Liver (tissue), 8 donors: ENCODE measurements at regions not wholly inside any gene's neighbourhood (a gene's known extent, or its start where the extent isn't known, plus 50 kb on each side); places are given as distances from the start of the nearest gene placed in this dataset.

Source experiments
- DNase-seq: peaks from one replicate; pipeline ENCODE4 v3.0.0-alpha.2; 2017; ENCODE audit warnings: low spot score
- H3K27ac ChIP-seq, 2 donors: one replicate each; pipeline ENCODE4 v1.7.0; 2013; ENCODE audit warnings: inconsistent platforms in 2 of 2, low read length in 2 of 2, control low read depth in 1 of 2, low read depth in 1 of 2, mild to moderate bottlenecking in 1 of 2
- H3K27me3 ChIP-seq, 4 donors: one replicate each; pipeline versions ENCODE4 v1.6.1 to v1.7.0; 2013; ENCODE audit warnings: low read length in 3 of 4, inconsistent platforms in 1 of 4, mild to moderate bottlenecking in 1 of 4, moderate library complexity in 1 of 4; ENCODE audit not compliant: control insufficient read depth in 4 of 4, insufficient read depth in 4 of 4
- H3K36me3 ChIP-seq, 4 donors: one replicate each; pipeline versions ENCODE4 v1.6.1 to v1.7.0; 2013; ENCODE audit warnings: low read length in 3 of 4, mild to moderate bottlenecking in 3 of 4, low read depth in 1 of 4, moderate library complexity in 1 of 4; ENCODE audit not compliant: control insufficient read depth in 4 of 4, insufficient read depth in 3 of 4
- H3K4me1 ChIP-seq, 4 donors: one replicate each; pipeline versions ENCODE4 v1.6.1 to v1.7.0; 2013; ENCODE audit warnings: low read length in 3 of 4, mild to moderate bottlenecking in 3 of 4, moderate library complexity in 1 of 4; ENCODE audit not compliant: control insufficient read depth in 4 of 4, insufficient read depth in 4 of 4
- H3K4me3 ChIP-seq, 3 donors: one replicate each; pipeline versions ENCODE4 v1.6.1 to v1.7.0; 2013; ENCODE audit warnings: low read length in 3 of 3, control low read depth in 1 of 3, low read depth in 1 of 3, mild to moderate bottlenecking in 1 of 3
- H3K9ac ChIP-seq, 2 donors: one replicate each; pipeline ENCODE4 v1.7.0; 2013; ENCODE audit warnings: low read length in 2 of 2, mild to moderate bottlenecking in 2 of 2, moderate library complexity in 2 of 2, control low read depth in 1 of 2, low read depth in 1 of 2
- H3K9me3 ChIP-seq, 4 donors: one replicate each; pipeline versions ENCODE4 v1.6.1 to v1.7.0; 2013; ENCODE audit warnings: low read length in 3 of 4; ENCODE audit not compliant: control insufficient read depth in 4 of 4
- ATF3 ChIP-seq: IDR thresholded peaks from 2 replicates; pipeline ENCODE4 v1.6.1; 2016; ENCODE audit warnings: antibody characterized with exemption
- CTCF ChIP-seq: fragments of 150-350 bp; IDR thresholded peaks from 2 replicates; pipeline ENCODE4 v1.5.1; 2017; ENCODE audit warnings: improper control_type of control experiment, low read depth, low read length; ENCODE audit not compliant: missing input control
- EGR1 ChIP-seq, 2 donors: IDR thresholded peaks; 2 replicates each; pipeline ENCODE4 v1.6.1; 2016 to 2018; ENCODE audit warnings: antibody characterized with exemption in 2 of 2, low read depth in 2 of 2
- FOXA1 ChIP-seq: IDR thresholded peaks from 2 replicates; pipeline ENCODE4 v1.6.1; 2016; ENCODE audit warnings: antibody characterized with exemption
- FOXA2 ChIP-seq: IDR thresholded peaks from 2 replicates; pipeline ENCODE4 v1.6.1; 2016; ENCODE audit warnings: antibody characterized with exemption
- GABPA ChIP-seq, 2 donors: IDR thresholded peaks in 1 of 2; conservative IDR thresholded peaks in 1 of 2; 2 replicates each; pipeline ENCODE4 v1.6.1; 2016; ENCODE audit warnings: antibody characterized with exemption in 2 of 2, mild to moderate bottlenecking in 1 of 2, moderate library complexity in 1 of 2
- HNF4A ChIP-seq, 2 donors: conservative IDR thresholded peaks; 2 replicates each; pipeline ENCODE4 v1.6.1; 2016; ENCODE audit warnings: antibody characterized with exemption in 2 of 2, mild to moderate bottlenecking in 2 of 2
- HNF4G ChIP-seq: IDR thresholded peaks from 2 replicates; pipeline ENCODE4 v1.6.1; 2016; ENCODE audit warnings: antibody characterized with exemption
- JUND ChIP-seq, 2 donors: IDR thresholded peaks; 2 replicates each; pipeline ENCODE4 v1.6.1; 2016; ENCODE audit warnings: antibody characterized with exemption in 2 of 2
- MAX ChIP-seq: IDR thresholded peaks from 2 replicates; pipeline ENCODE4 v1.6.1; 2016; ENCODE audit warnings: antibody characterized with exemption
- NR2F2 ChIP-seq: IDR thresholded peaks from 2 replicates; pipeline ENCODE4 v1.6.1; 2016; ENCODE audit warnings: antibody characterized with exemption
- RAD21 ChIP-seq, 2 donors: IDR thresholded peaks; 2 replicates each; pipeline ENCODE4 v1.6.1; 2016; ENCODE audit warnings: antibody characterized with exemption in 2 of 2, mild to moderate bottlenecking in 2 of 2
- REST ChIP-seq: IDR thresholded peaks from 2 replicates; pipeline ENCODE4 v1.6.1; 2016; ENCODE audit warnings: antibody characterized with exemption, mild to moderate bottlenecking
- RXRA ChIP-seq, 2 donors: IDR thresholded peaks; 2 replicates each; pipeline ENCODE4 v1.6.1; 2017 to 2018; ENCODE audit warnings: antibody characterized with exemption in 2 of 2, mild to moderate bottlenecking in 1 of 2
- SP1 ChIP-seq: IDR thresholded peaks from 2 replicates; pipeline ENCODE4 v1.6.1; 2018; ENCODE audit warnings: antibody characterized with exemption, mild to moderate bottlenecking
- TAF1 ChIP-seq: conservative IDR thresholded peaks from 2 replicates; pipeline ENCODE4 v1.6.1; 2016; ENCODE audit warnings: antibody characterized with exemption, mild to moderate bottlenecking
- YY1 ChIP-seq: IDR thresholded peaks from 2 replicates; pipeline ENCODE4 v1.6.1; 2016; ENCODE audit warnings: antibody characterized with exemption, mild to moderate bottlenecking
- ZBTB33 ChIP-seq: IDR thresholded peaks from 2 replicates; pipeline ENCODE4 v1.6.1; 2016; ENCODE audit warnings: antibody characterized with exemption
- WGBS: extraction: QIAGEN DNeasy Blood & Tissue Kit; methylation state at CpG from one replicate; pipeline ENCODE4 v1.1.7; 2013; 5-methylcytosine and 5-hydroxymethylcytosine counted together
- donor health status: healthy.
- donor health status: healthy.
- donor health status: healthy.
- donor health status: healthy.
- donor health status: healthy.

- DNase-seq: no peak
- TF ChIP-seq RAD21 (IDR thresholded peaks at IDR 0.05): no peak
- no peak for TF ChIP-seq EGR1 (IDR thresholded peaks at IDR 0.05; ENCODE audit: low read depth in 2 of 2)
- TF ChIP-seq ATF3: no peak
- TF ChIP-seq FOXA2: no peak
- TF ChIP-seq MAX: no peak
- TF ChIP-seq REST: no peak
- TF ChIP-seq NR2F2: no peak
- TF ChIP-seq TAF1: no peak
- TF ChIP-seq JUND (IDR thresholded peaks at IDR 0.05): no peak
- TF ChIP-seq GABPA (IDR thresholded peaks at IDR 0.05 in 1 of 2, conservative IDR thresholded peaks at IDR 0.05 in 1 of 2): no peak
- TF ChIP-seq SP1: no peak
- TF ChIP-seq HNF4A (conservative IDR thresholded peaks at IDR 0.05): no peak
- no peak for TF ChIP-seq RXRA (IDR thresholded peaks at IDR 0.05)
- TF ChIP-seq CTCF: no peak
- TF ChIP-seq FOXA1: no peak
- TF ChIP-seq ZBTB33: no peak
- no peak for TF ChIP-seq HNF4G
- H3K9ac ChIP-seq: no peak overlapping the region
- no peaks in the 10 kb centered on the region for H3K27me3 ChIP-seq
- no peaks in the 10 kb centered on the region for H3K4me1 ChIP-seq
- no peak overlapping the region for H3K27ac ChIP-seq
- no peaks in the 10 kb centered on the region for H3K36me3 ChIP-seq
- no peaks in the 10 kb centered on the region for H3K9me3 ChIP-seq
- H3K4me3 ChIP-seq: no peak overlapping the region
- 57% methylated on average over 2 of the region's 2 CpGs for WGBS
Observed at GRCh38 chr5:13503017-13503416, 441.5 kb downstream of the DNAH5 start.

- H3K36me3 ChIP-seq: no peaks in the 10 kb centered on the region
- H3K27ac ChIP-seq: no peak overlapping the region
- no peaks in the 10 kb centered on the region for H3K4me1 ChIP-seq
- H3K9me3 ChIP-seq: no peaks in the 10 kb centered on the region
- no peak for DNase-seq
- TF ChIP-seq REST (no peak), YY1 (no peak)
- no peak overlapping the region for H3K9ac ChIP-seq
- H3K4me3 ChIP-seq: no peak overlapping the region
- no peaks in the 10 kb centered on the region for H3K27me3 ChIP-seq
- WGBS: 79% methylated on average over 3 of the region's 3 CpGs
Observed at GRCh38 chr5:13501176-13501575, 443.3 kb downstream of the DNAH5 start.
